ENCODE measurements at regions not wholly inside any gene's neighbourhood (a gene's known extent, or its start where the extent isn't known, plus 50 kb on each side); places are given as distances from the start of the nearest gene placed in this dataset.

DNA sequence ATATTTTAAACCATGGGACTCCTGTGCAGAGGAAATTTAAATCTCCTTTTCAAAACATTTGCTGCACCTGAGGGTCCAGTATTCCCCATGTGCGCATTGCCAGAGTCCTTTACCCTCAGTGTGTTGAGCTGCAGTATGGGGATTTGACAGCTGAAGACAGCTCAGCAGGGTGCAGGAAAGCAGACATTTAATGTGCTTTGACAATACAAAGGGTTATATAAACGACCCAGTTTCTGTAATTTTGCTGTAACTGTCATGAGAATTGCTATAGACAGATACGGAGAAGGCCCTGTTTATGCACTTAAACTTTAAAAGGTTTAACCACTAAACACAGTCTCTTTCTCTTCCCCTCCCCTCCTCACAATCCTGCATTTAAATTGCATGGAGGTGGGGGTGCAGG lies 393.4 kb downstream of the MID1IP1 start:
- WGBS = 46% methylated on average over 3 of the region's 3 CpGs

DNA sequence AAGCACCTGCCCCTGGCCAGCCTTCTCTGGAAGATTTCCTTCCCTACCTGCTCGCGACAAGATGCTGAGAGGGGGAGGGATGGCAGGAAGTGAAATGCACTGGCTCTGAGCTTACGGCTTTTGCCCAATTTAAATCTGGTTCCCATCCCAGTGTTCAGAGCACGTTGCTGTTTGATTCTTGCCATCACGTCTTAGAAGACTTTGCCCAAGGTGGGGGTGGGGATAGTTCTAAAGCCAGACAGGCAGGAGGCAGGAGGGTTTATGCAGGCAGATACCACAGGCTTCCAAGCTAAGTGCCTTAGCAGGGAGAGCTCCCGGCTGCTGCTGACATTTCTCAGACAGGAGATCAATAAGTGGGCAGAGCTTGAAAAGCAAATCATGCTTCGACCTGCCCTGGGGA lies 393.9 kb downstream of the MID1IP1 start:
- no peaks in the 10 kb centered on the region for H3K4me1 ChIP-seq (ENCODE audit: control insufficient read depth in 4 of 4, insufficient read depth in 4 of 4, low read length in 3 of 4)
- no peaks in the 10 kb centered on the region for H3K27me3 ChIP-seq (ENCODE audit: control insufficient read depth in 4 of 4, insufficient read depth in 4 of 4, low read length in 3 of 4)
- no peaks in the 10 kb centered on the region for H3K9me3 ChIP-seq (ENCODE audit: control insufficient read depth in 4 of 4, low read length in 3 of 4)
- no peaks in the 10 kb centered on the region for H3K36me3 ChIP-seq (ENCODE audit: control insufficient read depth in 4 of 4, insufficient read depth in 3 of 4, low read depth in 1 of 4, low read length in 3 of 4)
- H3K27ac ChIP-seq (ENCODE audit: low read depth in 1 of 2, low read length in 2 of 2) = no peak overlapping the region
- no peak for DNase-seq (ENCODE audit: low spot score)
- H3K4me3 ChIP-seq (ENCODE audit: low read depth in 1 of 3, low read length in 3 of 3) = no peak overlapping the region
- 10% methylated on average over 7 of the region's 7 CpGs for WGBS
- H3K9ac ChIP-seq (ENCODE audit: low read depth in 1 of 2, low read length in 2 of 2) = no peak overlapping the region
- no peak for TF ChIP-seq FOXA1 (IDR thresholded peaks at IDR 0.05)
- no peak for TF ChIP-seq FOXA2 (IDR thresholded peaks at IDR 0.05)
- no peak for TF ChIP-seq JUND (IDR thresholded peaks at IDR 0.05)
- no peak for TF ChIP-seq TAF1 (conservative IDR thresholded peaks at IDR 0.05)
- no peak for TF ChIP-seq SP1 (IDR thresholded peaks at IDR 0.05)
- TF ChIP-seq RAD21 (IDR thresholded peaks at IDR 0.05) = no peak
- TF ChIP-seq HNF4G (IDR thresholded peaks at IDR 0.05) = no peak
- TF ChIP-seq HNF4A (conservative IDR thresholded peaks at IDR 0.05) = no peak
- no peak for TF ChIP-seq GABPA (IDR thresholded peaks at IDR 0.05 in 1 of 2, conservative IDR thresholded peaks at IDR 0.05 in 1 of 2)

More for the DNA sequence above, 393.4 kb downstream of the MID1IP1 start:
- no peaks in the 10 kb centered on the region for H3K4me1 ChIP-seq (ENCODE audit: control insufficient read depth in 4 of 4, insufficient read depth in 4 of 4, low read length in 3 of 4)
- H3K4me3 ChIP-seq (ENCODE audit: low read depth in 1 of 3, low read length in 3 of 3) = no peak overlapping the region
- TF ChIP-seq FOXA2 (IDR thresholded peaks at IDR 0.05) (no peak), HNF4A (conservative IDR thresholded peaks at IDR 0.05) (no peak), RXRA (IDR thresholded peaks at IDR 0.05) (no peak), NR2F2 (IDR thresholded peaks at IDR 0.05) (no peak)
- TF ChIP-seq, protein P1, sequence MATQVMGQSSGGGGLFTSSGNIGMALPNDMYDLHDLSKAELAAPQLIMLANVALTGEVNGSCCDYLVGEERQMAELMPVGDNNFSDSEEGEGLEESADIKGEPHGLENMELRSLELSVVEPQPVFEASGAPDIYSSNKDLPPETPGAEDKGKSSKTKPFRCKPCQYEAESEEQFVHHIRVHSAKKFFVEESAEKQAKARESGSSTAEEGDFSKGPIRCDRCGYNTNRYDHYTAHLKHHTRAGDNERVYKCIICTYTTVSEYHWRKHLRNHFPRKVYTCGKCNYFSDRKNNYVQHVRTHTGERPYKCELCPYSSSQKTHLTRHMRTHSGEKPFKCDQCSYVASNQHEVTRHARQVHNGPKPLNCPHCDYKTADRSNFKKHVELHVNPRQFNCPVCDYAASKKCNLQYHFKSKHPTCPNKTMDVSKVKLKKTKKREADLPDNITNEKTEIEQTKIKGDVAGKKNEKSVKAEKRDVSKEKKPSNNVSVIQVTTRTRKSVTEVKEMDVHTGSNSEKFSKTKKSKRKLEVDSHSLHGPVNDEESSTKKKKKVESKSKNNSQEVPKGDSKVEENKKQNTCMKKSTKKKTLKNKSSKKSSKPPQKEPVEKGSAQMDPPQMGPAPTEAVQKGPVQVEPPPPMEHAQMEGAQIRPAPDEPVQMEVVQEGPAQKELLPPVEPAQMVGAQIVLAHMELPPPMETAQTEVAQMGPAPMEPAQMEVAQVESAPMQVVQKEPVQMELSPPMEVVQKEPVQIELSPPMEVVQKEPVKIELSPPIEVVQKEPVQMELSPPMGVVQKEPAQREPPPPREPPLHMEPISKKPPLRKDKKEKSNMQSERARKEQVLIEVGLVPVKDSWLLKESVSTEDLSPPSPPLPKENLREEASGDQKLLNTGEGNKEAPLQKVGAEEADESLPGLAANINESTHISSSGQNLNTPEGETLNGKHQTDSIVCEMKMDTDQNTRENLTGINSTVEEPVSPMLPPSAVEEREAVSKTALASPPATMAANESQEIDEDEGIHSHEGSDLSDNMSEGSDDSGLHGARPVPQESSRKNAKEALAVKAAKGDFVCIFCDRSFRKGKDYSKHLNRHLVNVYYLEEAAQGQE (IDR thresholded peaks at IDR 0.05) = no peak
- no peaks in the 10 kb centered on the region for H3K27me3 ChIP-seq (ENCODE audit: control insufficient read depth in 4 of 4, insufficient read depth in 4 of 4, low read length in 3 of 4)
- H3K27ac ChIP-seq (ENCODE audit: low read depth in 1 of 2, low read length in 2 of 2) = no peak overlapping the region
- DNase-seq (ENCODE audit: low spot score) = no peak
- H3K36me3 ChIP-seq (ENCODE audit: control insufficient read depth in 4 of 4, insufficient read depth in 3 of 4, low read depth in 1 of 4, low read length in 3 of 4) = no peaks in the 10 kb centered on the region
- H3K9me3 ChIP-seq (ENCODE audit: control insufficient read depth in 4 of 4, low read length in 3 of 4) = no peaks in the 10 kb centered on the region
- H3K9ac ChIP-seq (ENCODE audit: low read depth in 1 of 2, low read length in 2 of 2) = no peak overlapping the region

DNA sequence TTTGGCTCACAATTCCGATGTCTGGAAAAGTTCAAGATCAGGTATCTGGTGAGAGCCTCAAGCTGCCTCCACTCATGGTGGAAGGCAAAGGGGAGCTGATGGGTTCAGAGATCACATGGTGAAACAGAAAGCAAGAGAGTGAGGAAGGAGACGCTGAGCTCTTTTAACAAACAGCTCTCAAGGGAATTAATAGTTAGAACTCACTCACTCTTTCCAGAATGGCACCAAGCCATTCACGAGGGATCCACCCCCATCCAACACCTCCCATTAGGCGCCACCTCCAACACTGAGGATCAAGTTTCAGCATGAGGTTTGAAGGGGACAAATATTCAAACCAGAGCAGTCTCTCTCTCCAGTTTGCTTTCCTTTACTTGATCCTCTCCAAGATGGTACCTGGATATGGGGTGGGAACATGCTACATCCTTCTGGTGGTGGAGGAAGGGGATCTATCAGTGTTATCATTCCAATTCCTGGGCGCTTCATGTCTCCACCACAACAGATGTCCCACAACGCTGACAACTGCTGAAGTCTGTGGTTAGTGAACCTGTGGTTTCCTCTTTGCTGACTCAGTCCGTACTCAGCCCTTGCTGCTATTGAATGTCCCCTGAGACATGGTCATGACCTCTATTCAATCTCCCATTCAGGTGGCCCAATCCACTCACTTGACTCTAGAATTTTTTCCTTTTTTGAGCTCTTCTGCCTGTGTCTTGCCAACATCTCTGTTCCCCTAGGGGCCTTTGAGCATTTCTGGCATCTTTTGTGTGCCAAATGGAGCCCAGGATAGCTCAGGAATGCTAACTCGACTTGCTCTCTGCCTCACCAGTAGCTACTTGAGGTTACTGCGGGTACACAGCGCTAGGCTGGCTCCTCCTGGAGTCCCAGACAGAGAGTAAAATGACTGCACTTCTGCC lies 395.2 kb downstream of the MID1IP1 start:
- H3K9ac ChIP-seq (ENCODE audit: low read depth in 1 of 2, low read length in 2 of 2) = no peak overlapping the region
- H3K9me3 ChIP-seq (ENCODE audit: control insufficient read depth in 4 of 4, low read length in 3 of 4) = no peaks in the 10 kb centered on the region
- H3K27ac ChIP-seq (ENCODE audit: low read depth in 1 of 2, low read length in 2 of 2) = no peak overlapping the region
- H3K4me3 ChIP-seq (ENCODE audit: low read depth in 1 of 3, low read length in 3 of 3) = no peak overlapping the region
- no peak for DNase-seq (ENCODE audit: low spot score)
- no peaks in the 10 kb centered on the region for H3K27me3 ChIP-seq (ENCODE audit: control insufficient read depth in 4 of 4, insufficient read depth in 4 of 4, low read length in 3 of 4)
- TF ChIP-seq, protein P2, sequence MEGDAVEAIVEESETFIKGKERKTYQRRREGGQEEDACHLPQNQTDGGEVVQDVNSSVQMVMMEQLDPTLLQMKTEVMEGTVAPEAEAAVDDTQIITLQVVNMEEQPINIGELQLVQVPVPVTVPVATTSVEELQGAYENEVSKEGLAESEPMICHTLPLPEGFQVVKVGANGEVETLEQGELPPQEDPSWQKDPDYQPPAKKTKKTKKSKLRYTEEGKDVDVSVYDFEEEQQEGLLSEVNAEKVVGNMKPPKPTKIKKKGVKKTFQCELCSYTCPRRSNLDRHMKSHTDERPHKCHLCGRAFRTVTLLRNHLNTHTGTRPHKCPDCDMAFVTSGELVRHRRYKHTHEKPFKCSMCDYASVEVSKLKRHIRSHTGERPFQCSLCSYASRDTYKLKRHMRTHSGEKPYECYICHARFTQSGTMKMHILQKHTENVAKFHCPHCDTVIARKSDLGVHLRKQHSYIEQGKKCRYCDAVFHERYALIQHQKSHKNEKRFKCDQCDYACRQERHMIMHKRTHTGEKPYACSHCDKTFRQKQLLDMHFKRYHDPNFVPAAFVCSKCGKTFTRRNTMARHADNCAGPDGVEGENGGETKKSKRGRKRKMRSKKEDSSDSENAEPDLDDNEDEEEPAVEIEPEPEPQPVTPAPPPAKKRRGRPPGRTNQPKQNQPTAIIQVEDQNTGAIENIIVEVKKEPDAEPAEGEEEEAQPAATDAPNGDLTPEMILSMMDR (IDR thresholded peaks at IDR 0.05; ENCODE audit: low read depth, low read length, missing input control) = no peak
- TF ChIP-seq TAF1 (conservative IDR thresholded peaks at IDR 0.05) (no peak), HNF4A (conservative IDR thresholded peaks at IDR 0.05) (no peak), SP1 (IDR thresholded peaks at IDR 0.05) (no peak), FOXA1 (IDR thresholded peaks at IDR 0.05) (no peak), RXRA (IDR thresholded peaks at IDR 0.05) (no peak), FOXA2 (IDR thresholded peaks at IDR 0.05) (no peak), HNF4G (IDR thresholded peaks at IDR 0.05) (no peak)
- TF ChIP-seq, protein P3, sequence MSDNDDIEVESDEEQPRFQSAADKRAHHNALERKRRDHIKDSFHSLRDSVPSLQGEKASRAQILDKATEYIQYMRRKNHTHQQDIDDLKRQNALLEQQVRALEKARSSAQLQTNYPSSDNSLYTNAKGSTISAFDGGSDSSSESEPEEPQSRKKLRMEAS (IDR thresholded peaks at IDR 0.05) = no peak
- TF ChIP-seq, protein P4, sequence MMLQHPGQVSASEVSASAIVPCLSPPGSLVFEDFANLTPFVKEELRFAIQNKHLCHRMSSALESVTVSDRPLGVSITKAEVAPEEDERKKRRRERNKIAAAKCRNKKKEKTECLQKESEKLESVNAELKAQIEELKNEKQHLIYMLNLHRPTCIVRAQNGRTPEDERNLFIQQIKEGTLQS (IDR thresholded peaks at IDR 0.05) = no peak
- TF ChIP-seq, protein P5, sequence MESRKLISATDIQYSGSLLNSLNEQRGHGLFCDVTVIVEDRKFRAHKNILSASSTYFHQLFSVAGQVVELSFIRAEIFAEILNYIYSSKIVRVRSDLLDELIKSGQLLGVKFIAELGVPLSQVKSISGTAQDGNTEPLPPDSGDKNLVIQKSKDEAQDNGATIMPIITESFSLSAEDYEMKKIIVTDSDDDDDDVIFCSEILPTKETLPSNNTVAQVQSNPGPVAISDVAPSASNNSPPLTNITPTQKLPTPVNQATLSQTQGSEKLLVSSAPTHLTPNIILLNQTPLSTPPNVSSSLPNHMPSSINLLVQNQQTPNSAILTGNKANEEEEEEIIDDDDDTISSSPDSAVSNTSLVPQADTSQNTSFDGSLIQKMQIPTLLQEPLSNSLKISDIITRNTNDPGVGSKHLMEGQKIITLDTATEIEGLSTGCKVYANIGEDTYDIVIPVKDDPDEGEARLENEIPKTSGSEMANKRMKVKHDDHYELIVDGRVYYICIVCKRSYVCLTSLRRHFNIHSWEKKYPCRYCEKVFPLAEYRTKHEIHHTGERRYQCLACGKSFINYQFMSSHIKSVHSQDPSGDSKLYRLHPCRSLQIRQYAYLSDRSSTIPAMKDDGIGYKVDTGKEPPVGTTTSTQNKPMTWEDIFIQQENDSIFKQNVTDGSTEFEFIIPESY (IDR thresholded peaks at IDR 0.05) = no peak
- no peaks in the 10 kb centered on the region for H3K4me1 ChIP-seq (ENCODE audit: control insufficient read depth in 4 of 4, insufficient read depth in 4 of 4, low read length in 3 of 4)
- no peaks in the 10 kb centered on the region for H3K36me3 ChIP-seq (ENCODE audit: control insufficient read depth in 4 of 4, insufficient read depth in 3 of 4, low read depth in 1 of 4, low read length in 3 of 4)
- WGBS = 69% methylated on average over 10 of the region's 10 CpGs
